Fibroblast of pulmonary artery (primary cell): ENCODE measurements at regions not wholly inside any gene's neighbourhood (a gene's known extent, or its start where the extent isn't known, plus 50 kb on each side); places are given as distances from the start of the nearest gene placed in this dataset.
A peak's percentile ranks its signal among the peaks of the same experiment; 100 is the strongest.

ENCODE experiments used
- DNase-seq: peaks from one replicate; pipeline ENCODE4 v3.0.0-alpha.2; 2010; ENCODE audit warnings: low read depth
- H3K4me3 ChIP-seq: replicated peaks from 2 replicates; pipeline ENCODE4 v1.5.1; 2011; ENCODE audit warnings: low read depth, mild to moderate bottlenecking, control low read depth, low read length, moderate library complexity
- TF ChIP-seq, protein P1 (sequence below): IDR thresholded peaks from 2 replicates; pipeline ENCODE4 v1.5.1; 2011; ENCODE audit warnings: mild to moderate bottlenecking, control low read depth, low read length, inconsistent platforms; ENCODE audit errors: missing control alignments

DNA sequence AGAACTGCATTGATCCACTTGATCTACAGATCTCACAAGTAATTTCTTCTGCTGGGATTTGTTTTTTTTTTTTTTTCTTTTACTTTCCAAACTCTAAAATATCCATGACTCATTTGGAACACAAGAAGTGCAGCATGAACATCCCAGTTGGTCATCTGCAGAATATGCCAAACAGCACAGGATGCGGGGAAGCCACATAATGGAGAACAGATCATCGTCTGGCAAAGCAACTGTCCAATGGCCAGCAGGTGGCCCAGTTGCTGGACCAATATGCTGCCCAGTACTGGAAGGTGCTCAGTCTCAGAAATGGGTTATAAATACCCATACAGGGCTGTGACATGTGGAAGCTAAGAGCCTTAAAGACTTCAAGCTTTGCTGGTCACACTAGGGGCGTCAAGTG is 221.3 kb upstream of the TAS2R1 start:
- no peak overlapping the region for H3K4me3 ChIP-seq
- DNase-seq = peak; percentile 69
- TF ChIP-seq, protein P1, sequence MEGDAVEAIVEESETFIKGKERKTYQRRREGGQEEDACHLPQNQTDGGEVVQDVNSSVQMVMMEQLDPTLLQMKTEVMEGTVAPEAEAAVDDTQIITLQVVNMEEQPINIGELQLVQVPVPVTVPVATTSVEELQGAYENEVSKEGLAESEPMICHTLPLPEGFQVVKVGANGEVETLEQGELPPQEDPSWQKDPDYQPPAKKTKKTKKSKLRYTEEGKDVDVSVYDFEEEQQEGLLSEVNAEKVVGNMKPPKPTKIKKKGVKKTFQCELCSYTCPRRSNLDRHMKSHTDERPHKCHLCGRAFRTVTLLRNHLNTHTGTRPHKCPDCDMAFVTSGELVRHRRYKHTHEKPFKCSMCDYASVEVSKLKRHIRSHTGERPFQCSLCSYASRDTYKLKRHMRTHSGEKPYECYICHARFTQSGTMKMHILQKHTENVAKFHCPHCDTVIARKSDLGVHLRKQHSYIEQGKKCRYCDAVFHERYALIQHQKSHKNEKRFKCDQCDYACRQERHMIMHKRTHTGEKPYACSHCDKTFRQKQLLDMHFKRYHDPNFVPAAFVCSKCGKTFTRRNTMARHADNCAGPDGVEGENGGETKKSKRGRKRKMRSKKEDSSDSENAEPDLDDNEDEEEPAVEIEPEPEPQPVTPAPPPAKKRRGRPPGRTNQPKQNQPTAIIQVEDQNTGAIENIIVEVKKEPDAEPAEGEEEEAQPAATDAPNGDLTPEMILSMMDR = peak; percentile 58

DNA sequence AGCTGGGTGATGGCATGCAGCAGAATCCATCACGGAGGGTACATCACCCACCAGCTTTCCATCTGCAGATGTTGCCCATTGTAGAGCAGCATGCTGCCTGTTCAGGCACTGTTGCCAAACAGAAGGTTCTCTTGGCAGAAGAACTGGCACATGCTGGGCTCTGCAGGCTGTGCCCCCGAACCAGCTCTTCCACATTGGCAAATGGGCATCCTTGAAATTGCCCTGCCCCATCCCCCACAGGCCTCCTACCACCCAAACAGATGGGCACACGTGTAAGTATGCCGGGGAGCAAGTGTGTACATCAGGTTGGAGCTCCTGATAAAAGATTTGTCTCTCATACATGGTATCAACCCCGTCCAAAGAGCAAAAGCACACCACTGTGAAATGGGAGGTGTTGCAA is 220.3 kb upstream of the TAS2R1 start:
- H3K4me3 ChIP-seq = no peak overlapping the region
- no peak for DNase-seq
- TF ChIP-seq, protein P1 = no peak

DNA sequence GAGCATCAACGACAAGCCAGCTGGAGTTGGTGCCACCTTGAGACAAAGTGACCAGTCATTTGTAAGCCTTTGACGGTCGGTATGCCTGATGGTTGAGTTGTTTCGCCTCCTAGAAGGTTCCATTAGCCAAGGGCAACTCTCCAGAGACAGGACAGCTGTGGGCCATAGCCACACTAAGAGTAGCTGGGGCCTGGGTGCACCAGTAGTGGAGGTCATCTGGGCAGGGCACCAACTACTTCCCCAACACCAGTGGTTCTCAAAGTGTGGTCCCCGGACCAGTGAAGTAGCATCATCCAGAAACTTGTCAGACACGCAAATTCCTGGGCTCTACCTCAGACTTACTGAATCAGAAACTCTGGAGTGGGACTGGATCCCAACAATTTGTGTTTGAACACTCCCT is 217.5 kb upstream of the TAS2R1 start:
- no peak for DNase-seq
- no peak overlapping the region for H3K4me3 ChIP-seq
- TF ChIP-seq, protein P1 = no peak

DNA sequence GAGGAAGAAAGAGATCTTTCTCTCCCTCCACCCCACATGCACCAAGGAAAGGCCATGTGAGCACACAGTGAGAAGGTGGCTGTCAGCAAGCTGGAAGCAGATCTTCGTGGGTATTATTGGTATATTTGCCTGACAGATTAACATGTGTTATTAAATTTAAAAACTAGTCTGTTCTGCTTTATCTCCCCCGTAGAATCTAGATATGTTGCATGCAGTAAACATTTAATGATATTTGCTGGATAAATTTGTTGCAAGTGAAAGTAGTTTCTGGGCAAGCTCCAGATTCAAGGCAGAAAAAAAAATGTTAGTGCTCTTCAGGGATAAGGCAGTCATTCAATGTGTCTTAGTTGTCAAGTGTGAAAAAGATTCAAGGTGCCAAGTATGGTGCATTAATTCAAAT is 215.0 kb upstream of the TAS2R1 start:
- TF ChIP-seq, protein P1 = no peak
- DNase-seq = no peak

DNA sequence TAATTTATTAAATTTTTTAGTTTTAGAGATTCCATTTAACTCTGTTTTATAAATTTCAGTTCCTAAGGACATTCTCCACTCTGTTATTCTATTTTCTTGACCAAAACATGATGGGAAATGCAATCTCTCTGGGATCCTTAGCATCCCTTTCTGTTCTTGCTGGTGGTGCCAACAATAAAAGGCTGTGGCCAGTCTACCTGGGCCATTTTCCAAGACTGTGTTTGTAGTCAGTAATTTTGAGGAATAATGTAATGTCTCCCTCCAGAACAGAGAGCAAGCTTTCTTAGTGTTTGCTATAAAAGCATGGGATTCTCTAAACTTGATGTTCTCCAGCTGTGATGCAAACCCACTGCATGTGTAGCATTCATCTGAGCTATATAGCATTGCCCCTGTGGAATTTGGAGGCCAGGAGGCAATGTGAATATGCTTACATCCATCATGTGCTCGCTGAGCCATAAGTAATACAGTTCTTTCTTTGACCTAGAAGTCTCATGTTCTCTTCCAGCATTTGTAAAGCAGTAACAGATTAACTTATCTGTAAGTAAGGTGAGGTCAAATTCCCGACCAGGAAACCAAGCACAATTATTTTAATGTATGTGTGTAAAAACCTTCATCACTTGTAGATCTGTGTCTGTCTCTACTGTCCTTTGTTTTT is 211.5 kb upstream of the TAS2R1 start:
- TF ChIP-seq, protein P1 = no peak
- no peak overlapping the region for H3K4me3 ChIP-seq
- no peak for DNase-seq

More for the DNA sequence above, 215.0 kb upstream of the TAS2R1 start:
- no peak overlapping the region for H3K4me3 ChIP-seq

- TF ChIP-seq, protein P1 = no peak
- DNase-seq = no peak
- no peak overlapping the region for H3K4me3 ChIP-seq
Measured at GRCh38 chr5:9838916-9839315, 208.8 kb upstream of the TAS2R1 start.
